Loucy (cell line): ENCODE measurements at regions not wholly inside any gene's neighbourhood (a gene's known extent, or its start where the extent isn't known, plus 50 kb on each side); places are given as distances from the start of the nearest gene placed in this dataset.

Source experiments
- EZH2phosphoT487 ChIP-seq: fragments of 200-600 bp; IDR thresholded peaks from 2 replicates; pipeline ENCODE4 v1.6.1; 2018; ENCODE audit warnings: antibody characterized with exemption, mild to moderate bottlenecking, moderate library complexity, borderline replicate concordance
- TF ChIP-seq, protein P1 (sequence below): fragments of 200-600 bp; sonication (generic); conservative IDR thresholded peaks from 2 replicates; pipeline ENCODE4 v1.5.1; 2014; ENCODE audit warnings: mild to moderate bottlenecking, antibody characterized with exemption, low read length

DNA sequence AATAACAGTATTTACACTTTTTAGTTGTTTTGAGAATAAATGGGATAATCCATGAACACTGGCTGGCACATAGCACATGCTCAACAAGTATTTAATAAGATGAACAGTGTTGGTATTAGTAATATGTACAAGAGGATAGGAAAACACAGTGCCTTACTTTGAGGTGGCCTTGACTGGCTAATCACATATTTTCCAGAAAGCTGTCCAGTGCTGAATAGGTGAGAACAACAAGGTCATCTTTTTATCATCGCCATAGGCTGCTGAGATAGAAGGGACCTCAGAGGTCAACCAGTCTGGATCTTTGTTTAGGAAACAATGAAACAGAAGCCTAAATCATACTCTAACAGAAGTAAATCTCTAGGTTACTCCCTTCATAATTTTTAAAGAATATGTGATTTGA is 89.7 kb upstream of the BCL9 start:
- TF ChIP-seq, protein P1, sequence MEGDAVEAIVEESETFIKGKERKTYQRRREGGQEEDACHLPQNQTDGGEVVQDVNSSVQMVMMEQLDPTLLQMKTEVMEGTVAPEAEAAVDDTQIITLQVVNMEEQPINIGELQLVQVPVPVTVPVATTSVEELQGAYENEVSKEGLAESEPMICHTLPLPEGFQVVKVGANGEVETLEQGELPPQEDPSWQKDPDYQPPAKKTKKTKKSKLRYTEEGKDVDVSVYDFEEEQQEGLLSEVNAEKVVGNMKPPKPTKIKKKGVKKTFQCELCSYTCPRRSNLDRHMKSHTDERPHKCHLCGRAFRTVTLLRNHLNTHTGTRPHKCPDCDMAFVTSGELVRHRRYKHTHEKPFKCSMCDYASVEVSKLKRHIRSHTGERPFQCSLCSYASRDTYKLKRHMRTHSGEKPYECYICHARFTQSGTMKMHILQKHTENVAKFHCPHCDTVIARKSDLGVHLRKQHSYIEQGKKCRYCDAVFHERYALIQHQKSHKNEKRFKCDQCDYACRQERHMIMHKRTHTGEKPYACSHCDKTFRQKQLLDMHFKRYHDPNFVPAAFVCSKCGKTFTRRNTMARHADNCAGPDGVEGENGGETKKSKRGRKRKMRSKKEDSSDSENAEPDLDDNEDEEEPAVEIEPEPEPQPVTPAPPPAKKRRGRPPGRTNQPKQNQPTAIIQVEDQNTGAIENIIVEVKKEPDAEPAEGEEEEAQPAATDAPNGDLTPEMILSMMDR, result no peak
- no peak for TF ChIP-seq EZH2phosphoT487
